Osteocyte (in vitro differentiated cells): ENCODE measurements at regions not wholly inside any gene's neighbourhood (a gene's known extent, or its start where the extent isn't known, plus 50 kb on each side); places are given as distances from the start of the nearest gene placed in this dataset.
"Not testable (repeated sequence)": the region's sequence is repeated elsewhere in the genome, so short reads cannot be mapped to it uniquely, and the experiment has no call there.

ENCODE experiments used
- DNase-seq: peaks from one replicate; pipeline ENCODE4 v3.0.0; 2021; ENCODE audit warnings: mixed read lengths; ENCODE audit not compliant: unreplicated experiment; ENCODE audit errors: extremely low spot score
- H3K27ac Mint-ChIP-seq: one replicate; pipeline ENCODE4 v1.8.0; 2021; ENCODE audit warnings: mild to moderate bottlenecking, mixed read lengths; ENCODE audit not compliant: unreplicated experiment
- H3K27me3 Mint-ChIP-seq: one replicate; pipeline ENCODE4 v1.8.0; 2021; ENCODE audit warnings: mixed read lengths; ENCODE audit not compliant: unreplicated experiment
- H3K36me3 Mint-ChIP-seq: one replicate; pipeline ENCODE4 v1.8.0; 2021; ENCODE audit warnings: mixed read lengths; ENCODE audit not compliant: unreplicated experiment
- H3K4me1 Mint-ChIP-seq: one replicate; pipeline ENCODE4 v1.8.0; 2021; ENCODE audit warnings: mixed read lengths; ENCODE audit not compliant: unreplicated experiment
- H3K4me3 Mint-ChIP-seq: one replicate; pipeline ENCODE4 v1.8.0; 2021; ENCODE audit warnings: mild to moderate bottlenecking, moderate library complexity, mixed read lengths; ENCODE audit not compliant: unreplicated experiment
- H3K9me3 Mint-ChIP-seq: one replicate; pipeline ENCODE4 v1.8.0; 2021; ENCODE audit warnings: mixed read lengths; ENCODE audit not compliant: unreplicated experiment
- CTCF ChIP-seq: fragments of 200-600 bp; sonication (generic); IDR thresholded peaks from 2 replicates; pipeline ENCODE4 v1.5.0; 2021; ENCODE audit warnings: antibody characterized with exemption, mild to moderate bottlenecking, moderate library complexity

GRCh38 chr5:124173386-124173785, 573.1 kb downstream of the ZNF608 start:
- no peak overlapping the region for H3K27ac Mint-ChIP-seq
- no peak for DNase-seq
- no peak for TF ChIP-seq CTCF

GRCh38 chr5:124172389-124173003, 573.9 kb downstream of the ZNF608 start:
- Mint-ChIP-seq H3K9me3 (peaks cover 31% of the 10 kb centered on the region), H3K4me1 (peaks cover 4% of the 10 kb centered on the region), H3K4me3 (no peak overlapping the region), H3K27ac (no peak overlapping the region), H3K36me3 (no peaks in the 10 kb centered on the region), H3K27me3 (no peaks in the 10 kb centered on the region)
- no peak for DNase-seq
- no peak for TF ChIP-seq CTCF

More at GRCh38 chr5:124173386-124173785, 573.1 kb downstream of the ZNF608 start:
- Mint-ChIP-seq H3K36me3 (no peaks in the 10 kb centered on the region), H3K4me3 (no peak overlapping the region), H3K4me1 (peaks cover 4% of the 10 kb centered on the region), H3K9me3 (peaks cover 29% of the 10 kb centered on the region), H3K27me3 (no peaks in the 10 kb centered on the region)

GRCh38 chr5:124168093-124168492, 578.3 kb downstream of the ZNF608 start:
- H3K4me3 Mint-ChIP-seq, H3K36me3 Mint-ChIP-seq: not testable (repeated sequence)

GRCh38 chr5:124162767-124163532, 583.5 kb downstream of the ZNF608 start:
- peaks cover 10% of the 10 kb centered on the region for H3K4me1 Mint-ChIP-seq
- no peaks in the 10 kb centered on the region for H3K9me3 Mint-ChIP-seq
- H3K4me3 Mint-ChIP-seq: peak overlapping the region; percentile 64
- TF ChIP-seq CTCF: no peak
- DNase-seq: no peak
- H3K27ac Mint-ChIP-seq: peak overlapping the region; percentile 66
- no peaks in the 10 kb centered on the region for H3K36me3 Mint-ChIP-seq
- no peaks in the 10 kb centered on the region for H3K27me3 Mint-ChIP-seq

More at GRCh38 chr5:124168093-124168492, 578.3 kb downstream of the ZNF608 start:
- DNase-seq, H3K4me1 Mint-ChIP-seq, H3K27ac Mint-ChIP-seq, H3K27me3 Mint-ChIP-seq: not testable (repeated sequence)
- H3K9me3 Mint-ChIP-seq: peaks cover 29% of the 10 kb centered on the region

GRCh38 chr5:124161266-124161665, 585.2 kb downstream of the ZNF608 start:
- Mint-ChIP-seq H3K4me3 (no peak overlapping the region), H3K9me3 (no peaks in the 10 kb centered on the region), H3K36me3 (no peaks in the 10 kb centered on the region), H3K4me1 (peaks cover 14% of the 10 kb centered on the region), H3K27me3 (no peaks in the 10 kb centered on the region), H3K27ac (no peak overlapping the region)
- TF ChIP-seq CTCF: no peak
- no peak for DNase-seq
